ENCODE measurements at regions not wholly inside any gene's neighbourhood (a gene's known extent, or its start where the extent isn't known, plus 50 kb on each side); places are given as distances from the start of the nearest gene placed in this dataset.
"Not testable (repeated sequence)": the region's sequence is repeated elsewhere in the genome, so short reads cannot be mapped to it uniquely, and the experiment has no call there.

DNA sequence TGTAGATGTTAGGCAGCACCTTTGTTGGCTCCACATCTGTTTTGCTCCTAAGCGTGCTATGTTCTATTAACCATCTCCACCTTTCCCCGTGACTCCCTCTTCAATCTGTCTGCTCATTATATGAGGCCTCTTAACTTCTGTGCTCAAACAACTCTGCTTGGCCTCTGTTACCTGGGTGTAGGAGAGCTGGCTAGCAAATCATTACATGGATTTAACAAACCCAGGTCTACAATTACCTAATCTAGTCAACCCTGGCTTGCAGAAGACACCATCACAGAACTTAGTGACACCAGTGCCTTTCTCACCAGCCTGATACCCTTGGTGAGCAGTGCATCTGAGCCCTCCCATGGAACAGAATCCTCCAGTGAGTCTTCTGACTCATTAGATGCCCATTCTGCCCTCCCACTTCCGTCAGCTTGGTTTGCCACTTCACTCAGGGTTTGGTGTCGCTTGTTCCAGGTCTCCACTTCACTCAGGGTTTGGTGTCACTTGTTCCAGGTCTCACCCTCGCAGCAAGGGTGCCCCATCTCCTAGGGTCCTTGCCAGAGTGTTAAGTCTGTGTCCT lies 92.0 kb upstream of the KIF26B start:
- DNase-seq (ENCODE audit: low read depth): no peak

DNA sequence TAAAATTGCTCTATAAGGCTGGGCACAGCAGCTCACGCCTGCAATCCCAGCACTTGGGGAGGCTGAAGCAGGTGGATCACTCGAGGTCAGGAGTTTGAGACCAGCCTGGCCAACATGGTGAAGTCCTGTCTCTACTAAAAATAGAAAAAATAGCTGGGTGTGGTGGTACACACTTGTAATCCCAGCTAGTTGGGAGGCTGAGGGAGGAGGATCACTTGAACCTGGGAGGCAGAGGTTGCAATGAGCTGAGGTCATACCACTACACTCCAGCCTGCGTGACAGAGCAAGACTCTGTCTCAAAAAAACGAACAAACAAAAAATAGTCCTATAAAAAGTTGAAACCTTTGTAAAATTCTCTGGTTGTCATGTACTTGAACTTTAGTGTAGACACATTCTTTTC lies 93.0 kb upstream of the KIF26B start:
- not testable (repeated sequence) for DNase-seq (ENCODE audit: low read depth)

DNA sequence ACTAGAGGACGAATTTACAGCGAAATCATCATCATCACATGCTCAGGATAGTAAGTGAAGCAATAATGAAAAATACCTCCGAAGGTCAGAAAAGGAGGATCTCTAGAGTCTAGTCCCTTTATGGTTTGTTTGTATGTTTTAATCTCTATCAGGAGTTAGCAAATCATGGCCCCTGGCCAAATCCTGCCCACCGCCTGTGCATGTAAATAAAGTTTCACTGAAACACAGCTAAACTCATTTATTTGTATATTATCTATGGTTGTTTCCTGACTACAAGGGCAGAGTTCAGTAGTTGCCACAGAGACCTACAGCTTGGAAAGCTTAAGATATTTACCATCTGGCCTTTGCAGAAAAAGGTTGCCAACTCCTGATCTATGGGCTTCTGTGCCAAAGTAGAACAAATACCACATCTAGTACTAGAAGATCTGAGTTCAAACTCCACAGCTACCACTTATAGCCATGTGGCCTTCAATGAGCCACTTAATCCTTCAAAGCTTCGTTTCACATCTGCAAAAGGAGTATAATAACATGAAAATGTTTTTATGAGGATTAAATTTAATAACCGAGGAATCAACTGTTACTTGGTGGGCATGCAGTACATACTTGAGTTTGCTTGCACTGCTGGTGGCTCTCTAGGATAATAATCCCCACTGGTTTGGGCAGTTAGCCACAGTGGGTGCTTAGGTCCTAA lies 94.0 kb upstream of the KIF26B start:
- no peak for DNase-seq (ENCODE audit: low read depth)

DNA sequence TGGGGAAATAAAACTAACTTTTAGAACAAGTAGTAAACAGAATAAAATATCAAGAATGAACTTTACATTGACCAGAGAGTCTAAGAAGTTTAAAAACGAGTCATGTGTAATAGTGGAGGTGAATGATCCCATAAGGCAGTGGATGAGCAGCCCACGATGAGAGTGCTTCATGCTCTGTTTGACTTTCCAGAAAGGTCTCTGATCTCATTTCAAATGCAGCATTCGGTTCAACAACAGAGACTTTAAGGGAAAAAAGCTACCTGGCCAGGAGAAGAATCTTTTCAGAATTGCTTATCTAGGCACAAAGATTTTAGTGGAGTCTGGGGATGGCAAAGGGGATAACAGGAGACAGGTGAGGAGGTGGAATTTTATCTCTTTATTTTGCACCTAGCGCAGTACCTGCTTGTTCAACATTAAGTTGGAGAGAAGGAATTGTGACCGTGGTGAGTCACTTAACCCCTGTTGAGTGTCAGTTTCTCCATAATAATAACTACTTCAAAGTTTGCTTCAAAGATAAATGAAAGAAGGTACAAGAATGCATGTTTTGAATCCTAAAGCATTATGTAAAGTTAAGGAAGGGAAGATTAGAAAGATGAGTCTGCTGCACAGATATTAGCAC lies 94.9 kb upstream of the KIF26B start:
- DNase-seq (ENCODE audit: low read depth): no peak

DNA sequence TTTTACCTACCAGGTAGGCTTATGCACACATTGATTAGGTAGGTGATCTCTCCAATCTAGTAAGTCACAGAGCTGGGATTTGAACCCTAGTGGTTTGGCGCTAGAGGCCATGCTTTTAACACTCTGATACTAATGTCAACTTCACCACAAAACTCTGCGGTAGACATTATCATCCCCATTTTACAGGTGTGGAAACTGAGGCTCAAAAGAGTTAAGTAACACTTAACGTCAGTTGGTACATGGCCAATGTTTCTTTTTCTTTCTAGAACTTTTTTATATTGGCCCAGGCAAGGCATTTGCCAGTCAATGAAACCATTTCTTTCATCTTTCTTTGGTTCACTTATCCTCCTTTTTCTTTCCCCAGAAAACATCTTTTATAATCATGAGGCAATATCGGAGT lies 95.9 kb upstream of the KIF26B start:
- DNase-seq (ENCODE audit: low read depth): no peak

DNA sequence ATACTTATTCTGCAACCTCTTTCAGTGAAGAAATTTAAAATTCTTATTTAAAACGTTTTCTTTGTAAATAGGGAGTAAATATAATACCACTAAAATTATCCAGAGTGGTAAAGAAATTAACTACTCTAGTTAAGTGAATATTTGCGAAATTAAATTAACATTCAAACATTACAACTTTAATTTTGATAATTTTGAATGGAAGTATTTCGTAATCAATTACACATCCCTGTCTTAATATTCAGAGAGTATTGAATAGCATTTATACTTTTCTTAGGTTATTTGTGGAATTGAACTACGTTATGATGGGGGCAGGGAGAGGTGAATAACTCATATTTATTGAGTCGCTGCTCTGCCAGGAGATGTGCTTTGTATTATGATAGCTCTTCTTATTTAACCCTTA lies 96.3 kb upstream of the KIF26B start:
- no peak for DNase-seq (ENCODE audit: low read depth)

DNA sequence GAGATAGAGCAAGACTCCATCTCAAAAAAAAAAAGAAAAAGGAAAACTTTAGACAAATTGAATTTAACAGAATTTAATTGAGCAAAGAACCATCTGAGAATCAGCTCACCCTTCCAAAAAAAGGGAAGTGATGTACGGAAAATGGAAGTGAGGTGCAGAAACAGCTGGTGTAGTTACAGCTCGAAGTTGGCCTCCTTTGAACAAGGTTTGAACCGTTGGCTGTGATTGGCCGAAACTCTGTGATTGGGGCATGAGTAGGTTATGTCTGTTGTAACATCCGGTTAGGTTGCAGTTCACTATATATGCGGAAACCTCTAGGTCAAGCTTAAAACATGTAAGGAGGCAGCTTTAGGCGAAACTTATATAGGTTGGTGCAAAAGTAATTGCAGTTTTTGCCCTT lies 97.9 kb upstream of the KIF26B start:
- DNase-seq (ENCODE audit: low read depth): no peak

DNA sequence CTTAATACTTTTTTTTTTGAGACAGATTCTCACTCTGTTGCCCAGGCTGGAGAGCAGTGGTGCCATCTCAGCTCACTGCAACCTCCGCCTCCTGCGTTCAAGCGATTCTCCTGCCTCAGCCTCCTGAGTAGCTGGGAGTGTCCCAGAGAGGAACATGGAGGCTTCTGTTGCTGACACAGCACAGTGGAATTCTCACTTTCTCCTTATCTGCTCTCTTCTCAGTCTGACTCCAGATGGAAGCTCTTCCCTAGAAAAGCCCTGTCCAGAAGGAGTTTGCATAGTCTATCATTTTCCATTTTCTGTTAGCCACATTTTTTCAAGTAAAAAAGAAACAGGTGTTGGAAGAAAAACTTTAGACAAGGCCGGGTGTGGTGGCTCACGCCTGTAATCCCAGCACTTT lies 98.5 kb upstream of the KIF26B start:
- not testable (repeated sequence) for DNase-seq (ENCODE audit: low read depth)

DNA sequence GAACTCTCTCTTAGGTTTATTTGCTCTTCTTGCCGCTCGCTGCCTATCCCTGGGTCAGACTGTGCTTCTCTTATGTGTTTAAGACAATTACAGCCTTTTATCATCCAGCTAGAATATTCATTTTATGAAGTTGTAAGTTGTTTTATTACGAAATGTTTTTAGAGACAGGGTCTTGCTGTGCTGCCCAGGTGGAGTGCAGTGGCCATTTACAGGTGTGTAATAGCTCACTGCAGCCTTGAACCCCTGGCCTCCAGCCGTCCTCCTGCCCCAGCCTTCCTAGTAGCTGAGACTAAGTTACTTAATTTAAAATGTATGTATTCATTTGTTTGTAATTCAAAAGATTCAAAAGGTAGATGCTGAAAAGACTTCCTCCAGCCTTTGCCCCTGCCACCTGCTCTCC lies 99.0 kb upstream of the KIF26B start:
- DNase-seq (ENCODE audit: low read depth): no peak

DNA sequence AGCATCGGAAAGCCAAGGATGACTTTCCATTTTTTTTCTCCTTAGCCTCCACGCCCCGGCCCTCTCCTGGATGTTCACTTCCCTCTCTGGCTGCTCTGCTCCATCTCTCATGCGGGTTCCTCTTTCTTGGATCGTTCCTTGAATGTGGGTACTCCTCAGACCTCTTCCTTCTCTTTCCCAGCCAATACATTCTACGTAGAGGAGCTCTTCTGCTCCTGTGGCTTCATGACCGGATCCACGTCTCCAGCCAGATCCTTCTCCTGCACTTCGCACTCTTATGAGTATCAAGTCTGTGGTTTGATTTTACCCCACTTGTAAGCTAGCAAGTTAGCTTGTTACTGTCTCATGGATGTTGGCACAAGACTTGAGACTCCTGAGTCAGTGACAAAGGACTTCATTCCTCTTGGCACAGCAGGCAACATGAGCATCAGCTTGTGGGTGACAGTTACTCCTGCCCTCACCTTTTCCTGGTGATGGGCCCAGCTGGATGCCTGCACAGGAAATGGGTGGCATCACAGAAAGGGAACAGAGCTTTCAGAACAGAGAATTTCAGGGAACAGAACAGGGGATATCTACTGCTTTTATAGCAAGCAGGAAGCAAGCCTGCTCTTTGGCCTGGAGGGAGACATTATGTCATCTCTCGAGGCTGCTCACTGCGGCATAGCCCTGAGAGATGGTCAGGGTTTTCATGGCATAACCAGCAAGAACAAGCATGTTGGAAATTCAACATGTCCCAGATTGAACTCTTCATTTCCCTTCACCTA lies 100.1 kb upstream of the KIF26B start:
- no peak for DNase-seq (ENCODE audit: low read depth)

DNA sequence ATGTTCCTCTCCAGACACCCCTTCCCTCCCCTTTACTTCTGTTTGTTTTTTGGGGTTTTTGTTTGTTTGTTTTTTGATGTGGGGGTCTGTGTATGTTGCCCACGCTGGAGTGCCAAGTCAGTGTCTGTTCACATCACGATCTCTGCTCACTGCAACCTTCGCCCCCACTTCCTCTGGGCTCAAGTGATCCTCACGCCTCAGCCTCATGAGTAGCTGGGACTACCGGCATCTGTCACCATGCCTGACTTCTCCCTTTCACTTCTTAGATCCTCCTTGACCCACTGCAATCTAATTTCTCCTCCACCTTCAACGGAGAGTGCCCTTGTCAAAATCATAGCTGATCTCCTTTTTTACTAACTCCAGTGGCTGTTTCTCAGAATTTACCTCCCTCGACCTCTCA lies 100.7 kb upstream of the KIF26B start:
- DNase-seq (ENCODE audit: low read depth): no peak

DNA sequence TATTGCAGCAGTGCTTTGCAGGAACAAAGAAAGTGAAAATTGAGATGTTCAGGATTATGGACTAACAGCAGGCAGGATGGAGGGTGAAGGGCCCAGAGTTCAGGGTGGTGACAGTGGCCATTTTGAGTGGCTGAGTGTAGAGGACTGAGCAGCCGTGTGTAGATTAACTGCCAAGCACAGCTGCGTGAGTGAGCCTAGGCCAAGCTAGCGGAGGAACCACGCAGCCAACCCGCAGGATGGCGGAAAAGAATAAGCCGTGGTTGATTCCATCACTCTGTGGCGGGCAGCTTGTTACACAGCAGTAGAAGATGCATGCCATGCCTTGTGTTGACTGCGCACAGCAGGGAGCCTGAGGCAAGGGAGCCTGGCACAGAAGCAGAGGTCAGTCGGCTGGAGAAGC lies 102.5 kb upstream of the KIF26B start:
- DNase-seq (ENCODE audit: low read depth): no peak

DNA sequence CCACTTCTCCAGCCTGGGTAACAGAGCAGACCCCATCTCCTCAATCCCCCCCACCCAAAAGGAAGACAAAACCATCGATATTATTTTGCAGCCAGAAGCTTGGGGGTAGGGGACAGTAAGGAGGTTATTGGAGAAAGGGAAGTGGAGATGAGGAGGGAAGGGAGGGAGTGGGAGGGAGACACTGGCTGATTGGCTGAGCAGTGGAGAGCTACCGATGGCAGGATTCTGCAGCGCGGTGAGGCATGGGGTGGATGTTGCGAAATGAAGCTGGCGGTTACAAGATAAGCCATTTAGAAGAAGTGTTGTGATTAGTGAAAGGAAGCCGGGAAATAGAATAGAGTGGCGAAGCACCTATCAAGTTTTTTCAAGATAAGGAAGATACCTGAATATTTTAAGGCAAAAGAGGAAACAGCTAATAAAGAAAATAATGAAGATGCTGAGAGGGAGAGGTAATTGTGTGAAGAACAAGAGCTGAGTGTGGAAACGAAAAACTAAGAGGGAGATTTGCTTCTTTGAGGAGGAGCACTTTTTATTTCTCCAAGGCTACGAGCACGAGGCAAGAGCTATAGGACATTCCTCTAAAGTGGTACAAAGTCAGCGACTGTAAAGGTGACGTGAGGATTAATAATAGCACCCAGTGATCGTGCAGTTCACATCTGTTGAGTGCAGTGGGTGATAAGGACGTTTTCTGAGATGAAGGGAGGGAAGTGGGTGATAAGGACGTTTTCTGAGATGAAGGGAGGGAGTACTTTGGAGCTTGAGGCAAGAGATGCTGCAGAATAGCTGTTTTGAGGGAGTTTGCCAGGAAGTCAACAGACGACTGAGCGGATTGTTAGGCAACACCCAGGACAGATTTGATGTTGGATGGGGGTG lies 103.2 kb upstream of the KIF26B start:
- DNase-seq (ENCODE audit: low read depth): no peak

DNA sequence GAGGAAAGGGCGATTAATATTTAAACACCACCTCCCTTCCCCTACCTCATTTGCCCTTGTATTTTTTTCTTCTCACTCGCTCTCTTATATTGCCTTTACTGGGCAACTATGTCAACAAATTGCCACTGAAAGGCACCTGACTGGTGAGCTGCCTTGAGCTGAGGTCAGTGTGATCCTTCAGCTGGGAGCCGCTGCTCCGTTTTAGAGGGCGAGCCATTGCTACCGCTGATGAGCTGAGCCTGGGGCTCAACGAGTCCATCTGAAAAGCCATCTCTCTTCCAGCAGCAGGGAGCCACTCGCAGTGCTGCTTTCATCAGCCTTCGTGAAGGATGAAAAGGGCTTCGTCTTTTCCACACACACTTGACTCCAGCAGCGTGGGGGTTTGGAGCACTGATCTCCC lies 108.0 kb upstream of the KIF26B start:
- no peak for DNase-seq (ENCODE audit: low read depth)

DNA sequence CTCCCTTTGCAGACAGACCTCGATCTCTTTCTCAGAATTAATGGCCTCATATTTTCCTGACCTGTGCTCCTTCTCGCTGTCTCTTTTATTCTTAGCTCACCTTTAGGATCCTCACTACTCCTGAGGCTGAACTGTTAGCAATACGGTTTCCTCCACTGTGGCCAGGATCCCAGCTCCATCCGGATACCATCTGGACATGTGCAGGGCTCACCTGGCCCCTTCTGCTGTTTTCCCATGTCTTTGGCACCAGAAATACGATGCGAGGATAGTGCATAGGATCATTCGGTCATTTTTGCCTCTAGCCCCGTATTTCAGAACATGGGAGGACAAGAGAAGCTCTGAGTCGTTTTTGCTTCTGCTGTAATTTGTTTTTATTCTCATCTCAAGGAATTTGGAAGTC lies 108.5 kb upstream of the KIF26B start:
- no peak for DNase-seq (ENCODE audit: low read depth)

DNA sequence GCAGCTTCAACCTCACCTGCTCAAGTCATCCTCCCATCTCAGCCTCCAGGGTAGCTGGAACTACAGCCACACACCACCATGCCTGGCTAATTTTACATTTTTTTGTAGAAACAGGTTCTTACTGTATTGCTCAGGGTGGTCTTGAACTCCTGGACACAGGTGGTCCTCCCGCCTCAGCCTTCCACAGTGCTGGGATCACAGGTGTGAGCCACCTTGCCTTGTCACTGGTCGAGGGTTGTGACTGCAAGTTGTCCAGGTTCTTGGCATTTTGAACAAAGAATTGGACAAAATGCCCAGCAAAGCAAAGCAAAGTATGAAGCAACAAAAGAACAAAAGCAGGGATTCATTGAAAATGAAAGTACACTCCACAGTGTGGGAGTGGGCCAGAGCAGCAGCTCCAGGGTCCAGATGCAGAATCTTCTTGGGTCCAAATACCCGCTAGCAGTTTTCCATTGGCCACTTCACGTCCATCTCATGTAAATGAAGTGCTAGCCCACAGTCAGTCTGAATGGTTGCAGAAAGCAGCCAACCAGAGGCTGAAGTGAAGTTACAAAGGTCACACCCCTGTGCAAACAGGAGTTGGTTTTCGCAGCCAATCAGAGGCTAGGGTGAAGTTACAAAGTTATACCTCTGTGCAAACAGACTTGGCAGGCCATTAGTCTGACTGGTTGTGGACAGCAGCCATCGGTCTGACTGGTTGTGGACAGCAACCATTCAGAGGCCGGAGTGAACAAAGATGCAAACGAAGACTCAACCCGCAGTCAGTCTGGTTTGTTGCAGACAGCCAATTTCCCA lies 109.5 kb upstream of the KIF26B start:
- DNase-seq (ENCODE audit: low read depth): peak; percentile 2

DNA sequence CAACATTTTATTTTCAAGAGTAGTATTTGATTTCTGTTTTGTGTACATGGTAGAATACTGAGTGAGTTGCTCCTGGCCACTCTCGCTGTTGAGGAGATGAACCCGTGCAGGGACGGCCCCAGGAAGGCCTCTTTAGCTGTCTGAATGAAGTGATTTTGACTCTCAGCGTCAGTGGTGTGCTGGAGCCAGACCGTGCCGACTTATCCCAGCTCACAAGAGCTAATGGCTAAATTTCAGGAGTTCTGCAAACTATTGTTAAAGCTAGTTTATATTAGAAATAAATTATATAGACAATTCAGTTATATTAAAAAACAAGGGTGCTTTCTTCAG lies 111.2 kb upstream of the KIF26B start:
- no peak for DNase-seq (ENCODE audit: low read depth)

DNA sequence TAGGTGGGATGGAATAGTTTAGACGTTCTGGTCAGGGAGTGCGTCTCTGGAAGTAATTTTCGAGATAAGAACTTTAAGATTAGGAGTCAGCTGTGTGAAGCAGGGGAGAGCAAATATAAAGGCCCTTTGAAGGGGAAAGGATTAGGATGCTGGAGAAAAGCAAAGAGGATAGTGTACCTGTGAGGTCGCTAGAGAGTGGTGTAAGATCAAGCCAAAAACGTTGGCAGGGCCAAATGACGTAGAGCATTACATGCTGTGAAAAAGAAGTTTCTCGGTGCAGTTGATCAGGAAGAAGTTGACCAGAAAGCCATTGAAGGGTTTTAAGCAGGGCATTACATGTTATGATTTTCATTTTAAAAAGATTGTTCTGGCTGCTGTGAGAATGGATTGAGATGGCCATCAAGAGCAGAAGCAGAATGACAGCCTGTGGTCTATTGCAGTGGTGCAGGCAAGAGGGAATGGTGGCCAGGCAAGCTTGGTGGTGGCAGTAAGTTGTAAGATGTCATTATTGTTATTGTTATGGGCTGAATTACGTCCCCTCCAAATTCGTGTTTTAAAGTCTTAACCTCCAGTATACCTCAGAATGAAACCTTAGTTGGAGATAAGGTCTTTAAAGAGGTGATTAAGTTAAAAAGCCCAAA lies 113.6 kb upstream of the KIF26B start:
- no peak for DNase-seq (ENCODE audit: low read depth)

DNA sequence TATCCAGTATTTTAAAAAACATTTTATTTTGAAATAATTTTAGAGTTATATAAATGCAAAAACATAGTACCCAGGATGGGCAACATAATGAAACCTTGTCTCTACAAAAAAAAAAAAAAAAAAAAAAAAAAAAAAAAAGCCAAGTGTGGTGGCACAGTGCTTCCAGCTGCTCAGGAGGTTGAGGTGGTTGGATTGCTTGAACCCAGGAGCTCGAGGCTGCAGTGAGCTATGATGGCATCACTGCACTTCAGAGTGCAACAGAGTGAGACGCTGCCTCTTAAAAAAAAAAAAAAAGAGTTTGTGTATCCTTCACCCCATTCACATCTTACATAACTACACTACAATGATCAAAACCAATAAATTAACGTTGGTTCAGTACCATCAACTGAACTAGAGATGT lies 115.6 kb upstream of the KIF26B start:
- DNase-seq (ENCODE audit: low read depth): no peak

DNA sequence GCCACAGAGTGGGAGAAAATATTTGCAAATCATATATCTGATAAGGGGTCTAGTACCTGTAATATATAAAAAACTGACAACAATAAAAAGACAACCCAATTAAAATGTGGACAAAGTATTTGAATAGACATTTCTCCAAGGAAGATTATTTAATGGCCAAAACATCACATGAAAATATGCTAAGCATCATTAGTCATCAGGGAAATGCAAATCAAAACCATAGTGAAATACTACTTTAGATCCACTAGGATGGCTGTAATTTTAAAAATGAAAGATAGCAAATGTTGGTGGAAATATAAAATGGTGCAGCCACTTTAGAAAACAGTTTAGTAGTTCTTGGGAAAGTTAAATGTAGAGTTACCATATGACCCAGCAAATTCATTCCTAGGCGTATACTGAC lies 118.7 kb upstream of the KIF26B start:
- DNase-seq (ENCODE audit: low read depth): no peak

DNA sequence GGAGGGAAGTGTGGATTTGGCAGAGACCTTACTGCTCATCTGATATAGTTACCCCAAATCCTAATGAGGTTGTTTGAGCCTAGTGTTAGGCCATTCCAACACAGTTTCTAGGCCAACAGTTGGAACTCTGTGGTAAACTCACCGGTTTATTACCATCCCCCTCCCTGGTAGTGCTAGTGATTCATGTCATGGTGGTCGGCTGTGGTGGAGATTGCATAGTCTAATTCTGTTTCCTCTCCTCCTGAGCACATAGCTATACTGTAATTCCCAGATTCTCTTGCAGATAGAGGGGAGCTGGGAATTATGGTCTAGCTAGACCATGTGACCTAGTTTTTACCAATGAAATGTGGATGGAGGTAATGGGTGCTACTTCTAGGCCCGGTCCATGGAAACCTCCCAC lies 123.7 kb upstream of the KIF26B start:
- no peak for DNase-seq (ENCODE audit: low read depth)
